H1 (cell line): ENCODE measurements at regions not wholly inside any gene's neighbourhood (a gene's known extent, or its start where the extent isn't known, plus 50 kb on each side); places are given as distances from the start of the nearest gene placed in this dataset.

Experiments used
- CTCF ChIA-PET: fragments of 300-600 bp; sonication (Branson Sonifier 250); formaldehyde crosslinking; loops from one replicate; lab custom pipeline; 2021; ENCODE audit not compliant: partially characterized antibody; lab: Charles Lee
- POLR2A ChIA-PET: fragments of 300-600 bp; sonication (Branson Sonifier 250); formaldehyde crosslinking; loops from one replicate; lab custom pipeline; 2021; ENCODE audit warnings: inconsistent platforms; ENCODE audit not compliant: partially characterized antibody; lab: Charles Lee
- DNase-seq, 2 experiments: peaks; one replicate each; pipeline versions ENCODE4 v3.0.0 to v3.0.0-alpha.2; 2010 to 2022; ENCODE audit warnings: low spot score in 2 of 2, low read depth in 1 of 2, mixed read lengths in 1 of 2
- FAIRE-seq: peaks from 2 replicates; lab custom pipeline; 2011; peaks lifted over from hg19 to GRCh38; lab: Jason Lieb, UNC
- H2AFZ ChIP-seq: 2 replicates; pipeline ENCODE4 v1.8.1; 2012; ENCODE audit warnings: low read length, inconsistent platforms
- H2AK5ac ChIP-seq: 2 replicates; pipeline ENCODE4 v1.6.1; 2013; ENCODE audit warnings: low read depth, low read length
- H2BK120ac ChIP-seq: replicated peaks from 2 replicates; pipeline ENCODE3; 2013; ENCODE audit warnings: low read depth, low read length, inconsistent platforms
- H2BK12ac ChIP-seq: 2 replicates; pipeline ENCODE4 v1.6.1; 2013; ENCODE audit warnings: low read depth, low read length
- H2BK15ac ChIP-seq: 2 replicates; pipeline ENCODE4 v1.6.1; 2013; ENCODE audit warnings: low read length
- H2BK20ac ChIP-seq: 2 replicates; pipeline ENCODE4 v1.6.1; 2013; ENCODE audit warnings: low read length
- H2BK5ac ChIP-seq: 2 replicates; pipeline ENCODE4 v1.6.1; 2013; ENCODE audit warnings: low read depth, low read length
- H3K14ac ChIP-seq: 2 replicates; pipeline ENCODE4 v1.6.1; 2013; ENCODE audit warnings: inconsistent platforms; ENCODE audit not compliant: insufficient read length
- H3K18ac ChIP-seq: 2 replicates; pipeline ENCODE4 v1.6.1; 2013; ENCODE audit warnings: low read length; ENCODE audit errors: extremely low read depth
- H3K23ac ChIP-seq: 2 replicates; pipeline ENCODE4 v1.6.1; 2013; ENCODE audit warnings: inconsistent platforms; ENCODE audit not compliant: insufficient read length
- H3K23me2 ChIP-seq: 2 replicates; pipeline ENCODE4 v1.6.1; 2013; ENCODE audit warnings: low read depth, low read length
- H3K27ac ChIP-seq: 2 replicates; pipeline ENCODE4 v1.6.1; 2011; ENCODE audit warnings: low read depth, low read length, inconsistent platforms
- H3K27me3 ChIP-seq, 4 experiments: replicated peaks in 1 of 4; 1 replicate in 1 of 4; 2 replicates in 3 of 4; pipeline versions ENCODE4 v1.6.1 to v1.8.1; 2011 to 2013; ENCODE audit warnings: low read length in 3 of 4, mild to moderate bottlenecking in 3 of 4, inconsistent platforms in 2 of 4, mixed read lengths in 2 of 4, moderate library complexity in 1 of 4; ENCODE audit not compliant: control insufficient read depth in 3 of 4, insufficient read depth in 3 of 4; ENCODE audit errors: extremely low read depth in 1 of 4
- H3K36me3 ChIP-seq, 4 experiments: 2 replicates each; pipeline versions ENCODE4 v1.6.1 to v1.8.1; 2011 to 2013; ENCODE audit warnings: mild to moderate bottlenecking in 4 of 4, low read length in 3 of 4, moderate library complexity in 2 of 4, control low read depth in 1 of 4, inconsistent platforms in 1 of 4; ENCODE audit not compliant: insufficient read depth in 4 of 4, control insufficient read depth in 2 of 4
- H3K4ac ChIP-seq: replicated peaks from 2 replicates; pipeline ENCODE3; 2013; ENCODE audit warnings: low read length, low read depth, mixed read lengths, inconsistent platforms; ENCODE audit not compliant: insufficient read length
- H3K4me1 ChIP-seq, 4 experiments: replicated peaks in 1 of 4; 1 replicate in 1 of 4; 2 replicates in 3 of 4; pipeline versions ENCODE4 v1.6.1 to v1.8.1; 2011 to 2013; ENCODE audit warnings: low read length in 3 of 4, inconsistent platforms in 2 of 4, mixed read lengths in 1 of 4; ENCODE audit not compliant: insufficient read depth in 4 of 4, control insufficient read depth in 3 of 4
- H3K4me2 ChIP-seq, 2 experiments: 2 replicates each; pipeline versions ENCODE4 v1.6.1 to v1.8.1; 2011 to 2013; ENCODE audit warnings: low read depth in 2 of 2, low read length in 2 of 2, control low read depth in 1 of 2, inconsistent platforms in 1 of 2, mild to moderate bottlenecking in 1 of 2; ENCODE audit not compliant: insufficient read depth in 1 of 2
- H3K4me3 ChIP-seq, 4 experiments: fragments of 200-600, 300-600 bp in 1 of 4; sonication (generic), shearing (Covaris generic), sonication (Bioruptor Twin) in 1 of 4; 2 replicates each; pipeline versions ENCODE4 v1.5.1 to v1.8.1; 2011 to 2016; ENCODE audit warnings: low read length in 4 of 4, low read depth in 3 of 4, control low read depth in 2 of 4, inconsistent platforms in 2 of 4, mild to moderate bottlenecking in 2 of 4, mixed read lengths in 1 of 4, moderate library complexity in 1 of 4; ENCODE audit not compliant: insufficient read depth in 2 of 4; ENCODE audit errors: extremely low read depth in 1 of 4
- H3K56ac ChIP-seq: replicated peaks from 2 replicates; pipeline ENCODE3; 2013; ENCODE audit warnings: low read depth, mild to moderate bottlenecking, mixed read lengths, low read length, inconsistent platforms; ENCODE audit not compliant: insufficient read length
- H3K79me1 ChIP-seq: 2 replicates; pipeline ENCODE4 v1.6.1; 2013; ENCODE audit warnings: low read depth, low read length, control low read depth
- H3K79me2 ChIP-seq, 2 experiments: 2 replicates each; pipeline versions ENCODE4 v1.6.1 to v1.8.1; 2012 to 2013; ENCODE audit warnings: low read length in 2 of 2, mild to moderate bottlenecking in 2 of 2, inconsistent platforms in 1 of 2; ENCODE audit not compliant: insufficient read depth in 2 of 2, control insufficient read depth in 1 of 2
- H3K9ac ChIP-seq, 4 experiments: replicated peaks in 1 of 4; 1 replicate in 1 of 4; 2 replicates in 3 of 4; pipeline versions ENCODE4 v1.6.1 to v1.8.1; 2011 to 2013; ENCODE audit warnings: low read depth in 3 of 4, low read length in 3 of 4, control low read depth in 2 of 4, mild to moderate bottlenecking in 2 of 4, moderate library complexity in 2 of 4, inconsistent platforms in 1 of 4; ENCODE audit errors: extremely low read depth in 1 of 4
- H3K9me3 ChIP-seq, 2 experiments: 2 replicates each; pipeline versions ENCODE4 v1.6.1 to v1.8.1; 2012 to 2013; ENCODE audit warnings: mild to moderate bottlenecking in 2 of 2, moderate library complexity in 2 of 2, control low read depth in 1 of 2, inconsistent platforms in 1 of 2, low read depth in 1 of 2, low read length in 1 of 2, mixed read lengths in 1 of 2; ENCODE audit not compliant: insufficient read depth in 2 of 2
- H4K20me1 ChIP-seq, 2 experiments: replicated peaks in 1 of 2; 2 replicates each; pipeline versions ENCODE3 to v1.8.1; 2011 to 2013; ENCODE audit warnings: inconsistent platforms in 2 of 2, low read length in 2 of 2, mild to moderate bottlenecking in 1 of 2; ENCODE audit not compliant: insufficient read depth in 2 of 2, control insufficient read depth in 1 of 2
- H4K5ac ChIP-seq: 2 replicates; pipeline ENCODE4 v1.6.1; 2013; ENCODE audit warnings: low read length, low read depth, mixed read lengths, inconsistent platforms; ENCODE audit not compliant: insufficient read length
- H4K8ac ChIP-seq: 2 replicates; pipeline ENCODE4 v1.8.0; 2013; ENCODE audit warnings: mild to moderate bottlenecking, moderate library complexity, low read length, inconsistent platforms; ENCODE audit not compliant: insufficient read depth; ENCODE audit errors: extremely low read depth
- H4K91ac ChIP-seq: replicated peaks from 2 replicates; pipeline ENCODE3; 2013; ENCODE audit warnings: low read length, mixed read lengths, inconsistent platforms; ENCODE audit not compliant: insufficient read length
- BCL11A ChIP-seq, 2 experiments: IDR thresholded peaks; one replicate each; pipeline ENCODE4 v1.6.1; 2011; ENCODE audit warnings: low read depth in 2 of 2, low read length in 2 of 2, mild to moderate bottlenecking in 2 of 2
- JUND ChIP-seq: IDR thresholded peaks from 2 replicates; pipeline ENCODE4 v1.6.1; 2011; ENCODE audit warnings: mild to moderate bottlenecking, improper control_type of control experiment, low read length
- KDM4A ChIP-seq: IDR thresholded peaks from one replicate; pipeline ENCODE4 v1.7.1; 2012; ENCODE audit warnings: low read depth, mild to moderate bottlenecking, moderate library complexity, low read length, inconsistent platforms; ENCODE audit not compliant: severe bottlenecking
- MAFK ChIP-seq: IDR thresholded peaks from 2 replicates; pipeline ENCODE4 v1.6.1; 2012; ENCODE audit warnings: low read depth, mild to moderate bottlenecking, improper control_type of control experiment, low read length
- POU5F1 ChIP-seq: IDR thresholded peaks from 2 replicates; pipeline ENCODE4 v1.6.1; 2011; ENCODE audit warnings: low read depth, mild to moderate bottlenecking, low read length, moderate library complexity
- SIRT6 ChIP-seq: IDR thresholded peaks from one replicate; pipeline ENCODE4 v1.7.1; 2012; ENCODE audit warnings: low read length, inconsistent platforms
- SIX5 ChIP-seq: IDR thresholded peaks from 2 replicates; pipeline ENCODE4 v1.6.1; 2011; ENCODE audit warnings: mild to moderate bottlenecking, low read depth, low read length
- SP4 ChIP-seq: IDR thresholded peaks from 2 replicates; pipeline ENCODE4 v1.6.1; 2012; ENCODE audit warnings: low read length, inconsistent platforms
- WGBS, 2 experiments: shearing (Covaris generic) in 1 of 2; methylation state at CpG; one replicate each; pipeline versions ENCODE4 v1.1.6 to v1.1.7; 2013 to 2015; ENCODE audit warnings: low lambda C conversion rate in 2 of 2, mixed read lengths in 2 of 2, inconsistent platforms in 1 of 2, low coverage in 1 of 2, missing lambda C conversion rate in 1 of 2; ENCODE audit not compliant: insufficient replicate concordance in 2 of 2, insufficient coverage in 1 of 2, insufficient read length in 1 of 2; ENCODE audit errors: extremely low coverage in 1 of 2, missing lambda C conversion rate in 1 of 2; 5-methylcytosine and 5-hydroxymethylcytosine counted together
- TF ChIP-seq, protein P1 (sequence below): IDR thresholded peaks from 2 replicates; pipeline ENCODE4 v1.6.1; 2012; ENCODE audit warnings: inconsistent platforms

- Histone ChIP-seq H3K14ac (no peak overlapping the region), H2BK120ac (no peak overlapping the region), H4K20me1 (no peaks in the 10 kb centered on the region), H2BK15ac (no peak overlapping the region), H2BK12ac (no peak overlapping the region), H4K8ac (no peak overlapping the region), H3K23ac (no peak overlapping the region), H3K4me2 (no peak overlapping the region), H3K4ac (no peak overlapping the region), H3K79me1 (no peaks in the 10 kb centered on the region), H3K4me3 (no peak overlapping the region), H3K9ac (no peak overlapping the region), H3K23me2 (no peaks in the 10 kb centered on the region), H2AFZ (no peak overlapping the region), H4K5ac (no peak overlapping the region), H3K27me3 (no peaks in the 10 kb centered on the region), H3K18ac (no peak overlapping the region), H3K56ac (no peak overlapping the region), H3K36me3 (no peaks in the 10 kb centered on the region), H3K27ac (no peak overlapping the region), H3K79me2 (no peaks in the 10 kb centered on the region), H2AK5ac (no peak overlapping the region), H3K4me1 (no peaks in the 10 kb centered on the region), H3K9me3 (peaks cover 0 to 4% of the 10 kb centered on the region in 2 experiments; a peak in 2 of 4 replicates), H4K91ac (no peak overlapping the region), H2BK5ac (no peak overlapping the region), H2BK20ac (no peak overlapping the region)
- CTCF ChIA-PET, result interaction anchor here (1.6 kb wide), 1 partner anchor 15 kb away, joined by 3 read pairs; no protein-coding TSS in a partner anchor
- TF ChIP-seq MAFK (no peak), KDM4A (no peak), SIX5 (no peak), BCL11A (IDR thresholded peaks at IDR 0.05; ENCODE audit: low read depth in 2 of 2, low read length in 2 of 2) (no peak), SIRT6 (no peak), SP4 (no peak), POU5F1 (no peak), JUND (no peak)
- TF ChIP-seq, protein P1, sequence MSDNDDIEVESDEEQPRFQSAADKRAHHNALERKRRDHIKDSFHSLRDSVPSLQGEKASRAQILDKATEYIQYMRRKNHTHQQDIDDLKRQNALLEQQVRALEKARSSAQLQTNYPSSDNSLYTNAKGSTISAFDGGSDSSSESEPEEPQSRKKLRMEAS, result no peak
- DNase-seq (no peak), FAIRE-seq (no peak)
- POLR2A ChIA-PET, result no interaction called here
- 72% methylated on average over 6 of the region's 11 CpGs; no CpG with 5 or more reads in 1 of the 2 experiments for WGBS, 2 experiments
Measured at GRCh38 chr7:156080046-156080445, 267.8 kb upstream of the SHH start.
